Loucy (cell line): ENCODE measurements at regions not wholly inside any gene's neighbourhood (a gene's known extent, or its start where the extent isn't known, plus 50 kb on each side); places are given as distances from the start of the nearest gene placed in this dataset.

Experiments
- H2AFZ ChIP-seq: fragments of 200-600 bp; sonication (generic); 2 replicates; pipeline ENCODE4 v1.6.0; 2016; ENCODE audit warnings: antibody characterized with exemption, mild to moderate bottlenecking, low read length, moderate library complexity
- H3F3A ChIP-seq: fragments of 200-600 bp; 2 replicates; pipeline ENCODE4 v1.6.0; 2016; ENCODE audit warnings: antibody characterized with exemption, low read depth, mild to moderate bottlenecking
- H3K27me3 ChIP-seq: fragments of 200-600 bp; sonication (generic); 2 replicates; pipeline ENCODE4 v1.6.1; 2014; ENCODE audit warnings: low read length, mild to moderate bottlenecking; ENCODE audit not compliant: insufficient read depth, poor library complexity, severe bottlenecking
- H3K36me3 ChIP-seq: fragments of 200-600 bp; sonication (generic); 2 replicates; pipeline ENCODE4 v1.6.1; 2016; ENCODE audit warnings: low read length; ENCODE audit not compliant: insufficient read depth
- H3K4me1 ChIP-seq: fragments of 200-600 bp; sonication (generic); 2 replicates; pipeline ENCODE4 v1.5.1; 2014; ENCODE audit warnings: low read length, mild to moderate bottlenecking; ENCODE audit not compliant: insufficient read depth, poor library complexity, severe bottlenecking
- H3K4me2 ChIP-seq: fragments of 200-600 bp; sonication (generic); 2 replicates; pipeline ENCODE4 v1.6.0; 2014; ENCODE audit warnings: antibody characterized with exemption, low read length, low read depth, mild to moderate bottlenecking; ENCODE audit not compliant: poor library complexity, severe bottlenecking
- H3K4me3 ChIP-seq: fragments of 200-600 bp; sonication (generic); 2 replicates; pipeline ENCODE4 v1.5.1; 2014; ENCODE audit warnings: low read length, mild to moderate bottlenecking, mixed read lengths; ENCODE audit not compliant: poor library complexity, severe bottlenecking
- H3K79me2 ChIP-seq: fragments of 200-600 bp; sonication (generic); 2 replicates; pipeline ENCODE4 v1.6.1; 2014; ENCODE audit warnings: low read length; ENCODE audit not compliant: insufficient read depth
- H3K9ac ChIP-seq: fragments of 200-600 bp; sonication (generic); 2 replicates; pipeline ENCODE4 v1.6.0; 2014; ENCODE audit warnings: mild to moderate bottlenecking, low read depth, low read length, moderate library complexity; ENCODE audit not compliant: poor library complexity, severe bottlenecking
- H3K9me2 ChIP-seq: fragments of 200-600 bp; sonication (generic); replicated peaks from 2 replicates; pipeline ENCODE4 v1.6.1; 2016; ENCODE audit warnings: low read depth, low read length, mixed read lengths
- H3K9me3 ChIP-seq: fragments of 200-600 bp; sonication (generic); 2 replicates; pipeline ENCODE4 v1.6.1; 2014; ENCODE audit warnings: mild to moderate bottlenecking, antibody characterized with exemption, low read length, low read depth; ENCODE audit not compliant: insufficient read depth
- H4K20me1 ChIP-seq: fragments of 200-600 bp; sonication (generic); 2 replicates; pipeline ENCODE4 v1.6.0; 2014; ENCODE audit warnings: antibody characterized with exemption, low read length, mild to moderate bottlenecking; ENCODE audit not compliant: insufficient read depth, poor library complexity, severe bottlenecking
- EZH2phosphoT487 ChIP-seq: fragments of 200-600 bp; IDR thresholded peaks from 2 replicates; pipeline ENCODE4 v1.6.1; 2018; ENCODE audit warnings: antibody characterized with exemption, mild to moderate bottlenecking, moderate library complexity, borderline replicate concordance
- TF ChIP-seq, protein P1 (sequence below): fragments of 200-600 bp; sonication (generic); conservative IDR thresholded peaks from 2 replicates; pipeline ENCODE4 v1.5.1; 2014; ENCODE audit warnings: mild to moderate bottlenecking, antibody characterized with exemption, low read length

DNA sequence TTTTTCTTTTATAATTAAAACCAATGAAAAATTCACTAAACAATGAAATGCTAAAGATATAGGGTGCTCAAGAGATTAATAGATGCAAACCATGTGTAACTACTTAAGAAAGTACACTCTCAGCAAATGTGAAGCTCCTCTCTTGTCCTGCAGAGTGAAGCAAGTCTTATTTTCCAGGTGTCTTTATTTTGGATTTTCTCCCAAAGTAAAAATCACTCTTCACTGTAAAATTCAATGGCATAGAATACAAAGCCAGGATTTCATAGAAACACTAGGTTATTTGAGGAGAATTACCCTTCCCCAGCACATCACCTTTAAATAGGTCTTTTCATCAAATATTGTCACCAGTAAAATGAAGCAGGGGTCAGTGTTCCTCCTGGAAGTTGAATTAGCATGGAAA, 57.0 kb upstream of the GIMD1 start:
- Histone ChIP-seq H3K79me2 (no peaks in the 10 kb centered on the region), H2AFZ (no peak overlapping the region), H3K9ac (no peak overlapping the region), H3K36me3 (no peaks in the 10 kb centered on the region), H4K20me1 (no peaks in the 10 kb centered on the region), H3K9me2 (no peaks in the 10 kb centered on the region), H3K4me1 (no peaks in the 10 kb centered on the region), H3F3A (no peaks in the 10 kb centered on the region), H3K27me3 (no peaks in the 10 kb centered on the region), H3K4me3 (no peak overlapping the region), H3K9me3 (no peaks in the 10 kb centered on the region), H3K4me2 (no peak overlapping the region)
- TF ChIP-seq EZH2phosphoT487 = no peak
- TF ChIP-seq, protein P1, sequence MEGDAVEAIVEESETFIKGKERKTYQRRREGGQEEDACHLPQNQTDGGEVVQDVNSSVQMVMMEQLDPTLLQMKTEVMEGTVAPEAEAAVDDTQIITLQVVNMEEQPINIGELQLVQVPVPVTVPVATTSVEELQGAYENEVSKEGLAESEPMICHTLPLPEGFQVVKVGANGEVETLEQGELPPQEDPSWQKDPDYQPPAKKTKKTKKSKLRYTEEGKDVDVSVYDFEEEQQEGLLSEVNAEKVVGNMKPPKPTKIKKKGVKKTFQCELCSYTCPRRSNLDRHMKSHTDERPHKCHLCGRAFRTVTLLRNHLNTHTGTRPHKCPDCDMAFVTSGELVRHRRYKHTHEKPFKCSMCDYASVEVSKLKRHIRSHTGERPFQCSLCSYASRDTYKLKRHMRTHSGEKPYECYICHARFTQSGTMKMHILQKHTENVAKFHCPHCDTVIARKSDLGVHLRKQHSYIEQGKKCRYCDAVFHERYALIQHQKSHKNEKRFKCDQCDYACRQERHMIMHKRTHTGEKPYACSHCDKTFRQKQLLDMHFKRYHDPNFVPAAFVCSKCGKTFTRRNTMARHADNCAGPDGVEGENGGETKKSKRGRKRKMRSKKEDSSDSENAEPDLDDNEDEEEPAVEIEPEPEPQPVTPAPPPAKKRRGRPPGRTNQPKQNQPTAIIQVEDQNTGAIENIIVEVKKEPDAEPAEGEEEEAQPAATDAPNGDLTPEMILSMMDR = no peak

DNA sequence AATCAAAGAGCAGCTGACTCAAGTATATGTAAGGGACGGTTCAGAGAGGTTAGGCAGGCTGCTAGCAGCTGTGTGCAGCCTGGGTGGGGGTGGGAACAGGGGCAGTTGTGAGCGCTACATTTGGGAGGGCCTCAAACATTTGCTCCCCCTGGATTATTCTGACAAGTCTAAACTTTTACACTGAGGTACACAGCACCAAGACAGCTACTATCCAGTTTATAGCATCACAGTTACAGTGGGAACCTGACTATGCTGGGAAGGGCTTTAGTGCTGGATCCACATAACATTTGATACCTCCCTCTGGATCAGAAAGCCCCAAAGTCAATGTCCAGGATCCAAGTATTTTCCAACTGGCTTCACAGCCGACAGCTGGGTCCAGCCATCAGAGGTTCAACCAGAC, 55.8 kb upstream of the GIMD1 start:
- Histone ChIP-seq H3K4me2 (no peak overlapping the region), H3K4me1 (no peaks in the 10 kb centered on the region), H3K4me3 (no peak overlapping the region), H3K36me3 (no peaks in the 10 kb centered on the region), H3K9me3 (no peaks in the 10 kb centered on the region), H3F3A (no peaks in the 10 kb centered on the region), H3K79me2 (no peaks in the 10 kb centered on the region), H2AFZ (no peak overlapping the region), H4K20me1 (no peaks in the 10 kb centered on the region), H3K9ac (no peak overlapping the region), H3K27me3 (no peaks in the 10 kb centered on the region), H3K9me2 (no peaks in the 10 kb centered on the region)
- no peak for TF ChIP-seq EZH2phosphoT487
- TF ChIP-seq, protein P1 = no peak

DNA sequence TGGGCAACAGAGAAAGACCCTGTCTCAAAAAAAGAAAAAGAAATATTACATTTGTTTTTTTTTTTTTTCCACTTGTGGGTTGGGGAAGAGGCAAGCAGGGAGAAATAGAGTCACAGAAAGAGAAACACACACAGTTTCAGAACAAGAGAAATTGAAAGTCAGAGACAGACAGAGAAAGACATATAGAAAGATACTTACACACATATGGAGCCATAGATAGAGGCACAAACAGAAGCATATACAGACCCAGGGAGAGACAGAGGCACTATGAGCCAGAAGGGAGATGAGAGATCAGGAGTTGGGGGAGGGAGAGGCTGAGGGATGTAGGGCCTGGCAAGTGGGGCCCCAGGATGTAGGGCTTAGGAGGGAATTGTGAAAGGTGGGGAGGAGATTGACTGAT, 55.2 kb upstream of the GIMD1 start:
- Histone ChIP-seq H3K36me3 (no peaks in the 10 kb centered on the region), H3K9ac (no peak overlapping the region), H3K4me2 (no peak overlapping the region), H3K4me1 (no peaks in the 10 kb centered on the region), H3K79me2 (no peaks in the 10 kb centered on the region), H3K27me3 (no peaks in the 10 kb centered on the region), H3K9me2 (no peaks in the 10 kb centered on the region), H2AFZ (no peak overlapping the region), H4K20me1 (no peaks in the 10 kb centered on the region), H3K4me3 (no peak overlapping the region), H3K9me3 (no peaks in the 10 kb centered on the region), H3F3A (no peaks in the 10 kb centered on the region)
- TF ChIP-seq, protein P1 = no peak
- no peak for TF ChIP-seq EZH2phosphoT487
